GM12878 (cell line): ENCODE measurements at regions not wholly inside any gene's neighbourhood (a gene's known extent, or its start where the extent isn't known, plus 50 kb on each side); places are given as distances from the start of the nearest gene placed in this dataset.
"Not testable (repeated sequence)": the region's sequence is repeated elsewhere in the genome, so short reads cannot be mapped to it uniquely, and the experiment has no call there.

ENCODE experiments used
- CTCF ChIP-seq, 3 experiments: IDR thresholded peaks in 2 of 3; conservative IDR thresholded peaks in 1 of 3; 2 replicates each; pipeline ENCODE4 v1.5.1; 2011; ENCODE audit warnings: low read depth in 3 of 3, low read length in 3 of 3, mild to moderate bottlenecking in 3 of 3, control low read depth in 2 of 3, moderate library complexity in 2 of 3, inconsistent platforms in 1 of 3, mixed read lengths in 1 of 3; ENCODE audit not compliant: control insufficient read depth in 2 of 3, insufficient read depth in 1 of 3; ENCODE audit errors: extremely low read depth in 1 of 3
- ETV6 ChIP-seq, 2 experiments: fragments of 450-650 bp in 1 of 2; IDR thresholded peaks in 1 of 2; conservative IDR thresholded peaks in 1 of 2; 2 replicates each; pipeline ENCODE4 v1.6.1; 2014; ENCODE audit warnings: antibody characterized with exemption in 1 of 2, borderline replicate concordance in 1 of 2, low read depth in 1 of 2, mild to moderate bottlenecking in 1 of 2, moderate library complexity in 1 of 2
- EZH2 ChIP-seq: IDR thresholded peaks from 2 replicates; pipeline ENCODE4 v1.6.1; 2012; ENCODE audit warnings: low read depth, mild to moderate bottlenecking, control low read depth, inconsistent platforms, low read length, borderline replicate concordance; ENCODE audit not compliant: control insufficient read depth
- MTA2 ChIP-seq: fragments of 450-650 bp; IDR thresholded peaks from 2 replicates; pipeline ENCODE4 v1.6.1; 2016; ENCODE audit warnings: low read depth, mild to moderate bottlenecking, moderate library complexity
- MYC ChIP-seq: IDR thresholded peaks from 2 replicates; pipeline ENCODE4 v1.6.1; 2011; ENCODE audit warnings: mild to moderate bottlenecking, low read length, moderate library complexity, inconsistent platforms; ENCODE audit not compliant: insufficient read depth, insufficient replicate concordance, insufficient read length, severe bottlenecking
- TAF1 ChIP-seq: IDR thresholded peaks from 2 replicates; pipeline ENCODE4 v1.6.1; 2011; ENCODE audit warnings: mild to moderate bottlenecking, low read depth, low read length, borderline replicate concordance

- TF ChIP-seq MYC; MTA2; CTCF (IDR thresholded peaks at IDR 0.05 in 2 of 3, conservative IDR thresholded peaks at IDR 0.05 in 1 of 3; ENCODE audit: control insufficient read depth in 2 of 3, extremely low read depth in 1 of 3, insufficient read depth in 1 of 3, low read depth in 3 of 3, low read length in 3 of 3); TAF1; ETV6 (conservative IDR thresholded peaks at IDR 0.05 in 1 of 2, IDR thresholded peaks at IDR 0.05 in 1 of 2; ENCODE audit: borderline replicate concordance in 1 of 2, low read depth in 1 of 2); EZH2: not testable (repeated sequence)
Observed at GRCh38 chr2:113571482-113572068, 55.5 kb upstream of the RABL2A start.
